ENCODE measurements at regions not wholly inside any gene's neighbourhood (a gene's known extent, or its start where the extent isn't known, plus 50 kb on each side); places are given as distances from the start of the nearest gene placed in this dataset.

GRCh38 chr12:30416631-30417030, 279.0 kb downstream of the IPO8 start:
- TF ChIP-seq CTCF (IDR thresholded peaks at IDR 0.05) = no peak
- no peak for TF ChIP-seq EP300 (IDR thresholded peaks at IDR 0.05)

Measured in suprapubic skin (tissue), 3 donors.